ENCODE measurements at regions not wholly inside any gene's neighbourhood (a gene's known extent, or its start where the extent isn't known, plus 50 kb on each side); places are given as distances from the start of the nearest gene placed in this dataset.

- 0 out of 2 replicates have a peak, but pooled peaks cover 3% of the 10 kb centered on the region for H3K4me1 ChIP-seq (ENCODE audit: control insufficient read depth, insufficient read depth, low read length)
- no peak overlapping the region for H3K27ac ChIP-seq (ENCODE audit: low read depth, low read length)
- H3K27me3 ChIP-seq (ENCODE audit: control insufficient read depth, insufficient read depth, low read length), result no peaks in the 10 kb centered on the region
- H3K36me3 ChIP-seq (ENCODE audit: control insufficient read depth, insufficient read depth, low read length), result 0 out of 2 replicates have a peak, but pooled peaks cover 3% of the 10 kb centered on the region
- no peak overlapping the region for H3K9ac ChIP-seq (ENCODE audit: low read depth, low read length)
- 0 out of 2 replicates have a peak, but pooled peaks cover 6% of the 10 kb centered on the region for H3K9me3 ChIP-seq (ENCODE audit: control insufficient read depth, insufficient read depth, low read length)
- H3K4me3 ChIP-seq (ENCODE audit: low read depth, low read length), result no peak overlapping the region
Observed at GRCh38 chr7:130974794-130975193, 240.8 kb upstream of the KLF14 start.

- Histone ChIP-seq H3K9ac (ENCODE audit: low read depth, low read length) (no peak overlapping the region), H3K36me3 (ENCODE audit: control insufficient read depth, insufficient read depth, low read length) (0 out of 2 replicates have a peak, but pooled peaks cover 3% of the 10 kb centered on the region), H3K4me1 (ENCODE audit: control insufficient read depth, insufficient read depth, low read length) (0 out of 2 replicates have a peak, but pooled peaks cover 3% of the 10 kb centered on the region), H3K4me3 (ENCODE audit: low read depth, low read length) (no peak overlapping the region), H3K27ac (ENCODE audit: low read depth, low read length) (no peak overlapping the region), H3K9me3 (ENCODE audit: control insufficient read depth, insufficient read depth, low read length) (0 out of 2 replicates have a peak, but pooled peaks cover 6% of the 10 kb centered on the region), H3K27me3 (ENCODE audit: control insufficient read depth, insufficient read depth, low read length) (no peaks in the 10 kb centered on the region)
Observed at GRCh38 chr7:130975731-130976130, 241.7 kb upstream of the KLF14 start.

- no peak overlapping the region for H3K27ac ChIP-seq (ENCODE audit: low read depth, low read length)
- H3K9me3 ChIP-seq (ENCODE audit: control insufficient read depth, insufficient read depth, low read length), result no peaks in the 10 kb centered on the region
- no peaks in the 10 kb centered on the region for H3K27me3 ChIP-seq (ENCODE audit: control insufficient read depth, insufficient read depth, low read length)
- peaks cover 7% of the 10 kb centered on the region; the same call in 1 of the 2 replicates for H3K4me1 ChIP-seq (ENCODE audit: control insufficient read depth, insufficient read depth, low read length)
- no peak overlapping the region for H3K4me3 ChIP-seq (ENCODE audit: low read depth, low read length)
- H3K36me3 ChIP-seq (ENCODE audit: control insufficient read depth, insufficient read depth, low read length), result 0 out of 2 replicates have a peak, but pooled peaks cover 3% of the 10 kb centered on the region
- no peak overlapping the region for H3K9ac ChIP-seq (ENCODE audit: low read depth, low read length)
Observed at GRCh38 chr7:130982160-130982638, 248.2 kb upstream of the KLF14 start.

DNA sequence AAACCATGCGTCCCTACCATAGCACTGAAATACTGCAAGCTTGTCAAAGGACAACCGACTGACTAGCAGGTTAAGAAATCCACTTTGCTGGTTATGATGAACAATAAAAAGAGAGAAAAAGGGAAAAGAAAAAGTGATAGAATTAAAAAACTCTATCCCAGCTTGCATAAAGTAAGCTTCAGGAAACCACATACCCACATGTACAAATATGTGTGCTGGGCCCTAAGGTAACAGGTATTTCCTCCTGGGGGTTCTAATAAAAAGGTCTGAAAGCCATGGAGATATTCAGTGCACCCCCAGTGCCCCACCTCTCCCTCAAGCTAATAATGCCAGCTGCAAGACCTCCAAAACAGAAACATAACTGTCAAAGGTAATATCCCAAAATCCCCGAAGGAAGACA, 248.6 kb upstream of the KLF14 start:
- Histone ChIP-seq H3K9ac (ENCODE audit: low read depth, low read length) (no peak overlapping the region), H3K27ac (ENCODE audit: low read depth, low read length) (no peak overlapping the region), H3K36me3 (ENCODE audit: control insufficient read depth, insufficient read depth, low read length) (0 out of 2 replicates have a peak, but pooled peaks cover 3% of the 10 kb centered on the region)

GRCh38 chr7:130985361-130985760, 251.4 kb upstream of the KLF14 start:
- Histone ChIP-seq H3K27me3 (ENCODE audit: control insufficient read depth, insufficient read depth, low read length) (no peaks in the 10 kb centered on the region), H3K4me1 (ENCODE audit: control insufficient read depth, insufficient read depth, low read length) (peaks cover 4% of the 10 kb centered on the region; the same call in 1 of the 2 replicates), H3K9ac (ENCODE audit: low read depth, low read length) (no peak overlapping the region), H3K9me3 (ENCODE audit: control insufficient read depth, insufficient read depth, low read length) (no peaks in the 10 kb centered on the region), H3K27ac (ENCODE audit: low read depth, low read length) (no peak overlapping the region), H3K36me3 (ENCODE audit: control insufficient read depth, insufficient read depth, low read length) (0 out of 2 replicates have a peak, but pooled peaks cover 3% of the 10 kb centered on the region), H3K4me3 (ENCODE audit: low read depth, low read length) (no peak overlapping the region)

More for the DNA sequence above, 248.6 kb upstream of the KLF14 start:
- no peak overlapping the region for H3K4me3 ChIP-seq (ENCODE audit: low read depth, low read length)
- H3K27me3 ChIP-seq (ENCODE audit: control insufficient read depth, insufficient read depth, low read length), result no peaks in the 10 kb centered on the region
- peaks cover 7% of the 10 kb centered on the region; the same call in 1 of the 2 replicates for H3K4me1 ChIP-seq (ENCODE audit: control insufficient read depth, insufficient read depth, low read length)
- no peaks in the 10 kb centered on the region for H3K9me3 ChIP-seq (ENCODE audit: control insufficient read depth, insufficient read depth, low read length)

DNA sequence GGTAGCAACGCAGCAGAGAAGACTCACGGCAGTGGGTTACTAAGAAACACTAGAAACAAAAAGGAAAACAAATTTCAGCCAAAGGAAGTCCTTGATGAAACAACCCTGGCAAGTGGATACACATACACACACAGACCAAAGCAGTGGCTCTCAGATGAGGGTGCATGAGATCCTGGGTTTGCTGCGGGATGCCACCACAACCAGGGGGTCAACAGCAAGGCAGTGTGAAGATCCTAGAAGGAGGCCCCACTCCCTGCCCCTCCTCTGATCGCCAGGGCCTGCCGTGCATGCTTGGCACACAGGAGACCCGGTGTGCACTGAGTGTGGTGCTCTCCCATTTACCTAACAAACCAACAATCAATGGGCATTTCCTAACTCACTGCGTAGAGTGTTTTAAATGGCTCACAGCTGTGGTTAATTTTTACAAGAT, 252.3 kb upstream of the KLF14 start:
- Histone ChIP-seq H3K36me3 (ENCODE audit: control insufficient read depth, insufficient read depth, low read length) (0 out of 2 replicates have a peak, but pooled peaks cover 3% of the 10 kb centered on the region), H3K27me3 (ENCODE audit: control insufficient read depth, insufficient read depth, low read length) (no peaks in the 10 kb centered on the region), H3K4me1 (ENCODE audit: control insufficient read depth, insufficient read depth, low read length) (peaks cover 4% of the 10 kb centered on the region; the same call in 1 of the 2 replicates)

GRCh38 chr7:130987092-130987491, 253.1 kb upstream of the KLF14 start:
- Histone ChIP-seq H3K27ac (ENCODE audit: low read depth, low read length) (no peak overlapping the region), H3K36me3 (ENCODE audit: control insufficient read depth, insufficient read depth, low read length) (0 out of 2 replicates have a peak, but pooled peaks cover 3% of the 10 kb centered on the region), H3K9ac (ENCODE audit: low read depth, low read length) (no peak overlapping the region), H3K9me3 (ENCODE audit: control insufficient read depth, insufficient read depth, low read length) (no peaks in the 10 kb centered on the region), H3K4me1 (ENCODE audit: control insufficient read depth, insufficient read depth, low read length) (peaks cover 4% of the 10 kb centered on the region; the same call in 1 of the 2 replicates), H3K27me3 (ENCODE audit: control insufficient read depth, insufficient read depth, low read length) (no peaks in the 10 kb centered on the region), H3K4me3 (ENCODE audit: low read depth, low read length) (no peak overlapping the region)

More for the DNA sequence above, 252.3 kb upstream of the KLF14 start:
- Histone ChIP-seq H3K9me3 (ENCODE audit: control insufficient read depth, insufficient read depth, low read length) (no peaks in the 10 kb centered on the region), H3K27ac (ENCODE audit: low read depth, low read length) (no peak overlapping the region), H3K4me3 (ENCODE audit: low read depth, low read length) (no peak overlapping the region), H3K9ac (ENCODE audit: low read depth, low read length) (no peak overlapping the region)

- Histone ChIP-seq H3K9ac (ENCODE audit: low read depth, low read length) (no peak overlapping the region), H3K4me1 (ENCODE audit: control insufficient read depth, insufficient read depth, low read length) (no peaks in the 10 kb centered on the region), H3K4me3 (ENCODE audit: low read depth, low read length) (no peak overlapping the region), H3K9me3 (ENCODE audit: control insufficient read depth, insufficient read depth, low read length) (no peaks in the 10 kb centered on the region), H3K27ac (ENCODE audit: low read depth, low read length) (no peak overlapping the region), H3K27me3 (ENCODE audit: control insufficient read depth, insufficient read depth, low read length) (no peaks in the 10 kb centered on the region), H3K36me3 (ENCODE audit: control insufficient read depth, insufficient read depth, low read length) (0 out of 2 replicates have a peak, but pooled peaks cover 3% of the 10 kb centered on the region)
Observed at GRCh38 chr7:130988443-130988842, 254.4 kb upstream of the KLF14 start.

DNA sequence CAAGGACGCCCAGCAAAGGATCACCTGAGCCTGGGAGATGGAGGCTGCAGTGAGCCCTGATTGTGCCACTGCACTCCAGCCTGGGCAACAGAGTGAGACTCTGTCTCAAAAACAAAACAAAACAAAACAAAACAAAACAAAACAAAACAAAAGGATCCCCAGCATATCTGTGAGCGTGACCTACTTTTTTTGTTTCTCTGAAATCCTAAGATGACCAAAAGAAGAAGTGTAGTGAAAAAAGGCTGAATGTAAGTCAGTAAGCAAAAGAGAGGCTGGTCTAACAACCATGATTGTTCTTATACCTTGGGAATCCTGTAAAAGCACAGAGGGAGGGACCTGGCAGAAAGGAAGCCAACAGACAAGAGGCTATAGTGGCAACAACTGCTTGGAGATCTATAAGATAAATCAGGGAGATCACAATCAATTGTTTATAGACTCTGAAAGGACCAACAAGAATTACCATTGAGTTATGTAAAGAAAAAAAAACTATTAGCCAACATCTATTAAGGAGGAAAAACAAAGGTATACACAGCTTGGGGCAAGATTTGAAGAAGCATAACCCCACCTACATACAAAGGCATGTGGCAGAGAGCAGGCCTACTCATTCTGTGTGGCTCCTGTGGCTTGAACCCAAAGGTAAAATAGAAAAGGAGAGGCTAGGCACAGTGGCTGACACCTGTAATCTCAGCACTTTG, 255.2 kb upstream of the KLF14 start:
- no peaks in the 10 kb centered on the region for H3K4me1 ChIP-seq (ENCODE audit: control insufficient read depth, insufficient read depth, low read length)

DNA sequence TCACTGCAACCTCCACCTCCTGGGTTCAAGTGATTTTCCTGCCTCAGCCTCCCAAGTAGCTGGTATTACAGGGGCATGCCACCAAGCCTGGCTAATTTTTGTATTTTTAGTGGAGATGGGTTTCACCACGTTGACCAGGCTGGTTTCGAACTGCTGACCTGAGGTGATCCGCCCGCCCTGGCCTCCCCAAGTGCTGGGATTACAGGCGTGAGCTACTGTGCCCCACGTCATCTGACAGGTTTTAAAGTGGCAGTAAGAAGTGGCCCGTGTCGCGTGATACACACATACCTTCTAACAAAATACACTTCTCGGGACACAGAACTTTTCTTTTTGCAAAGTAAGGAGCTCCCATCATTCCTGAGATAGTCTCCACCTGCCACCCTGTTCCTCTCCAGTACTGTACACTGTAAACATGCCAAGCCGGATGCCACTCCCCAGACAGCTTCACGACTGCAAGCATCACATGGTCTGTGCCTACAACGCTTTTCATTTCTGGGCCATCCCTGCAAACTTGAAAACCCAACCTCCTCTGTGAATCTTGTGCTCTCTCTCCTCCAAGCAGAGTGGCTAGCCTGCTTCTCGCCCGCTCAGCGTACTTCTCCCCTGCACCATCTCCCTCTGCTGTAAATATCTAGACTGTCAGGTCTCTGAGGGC, 256.3 kb upstream of the KLF14 start:
- Histone ChIP-seq H3K4me3 (ENCODE audit: low read depth, low read length) (no peak overlapping the region), H3K9me3 (ENCODE audit: control insufficient read depth, insufficient read depth, low read length) (no peaks in the 10 kb centered on the region), H3K27ac (ENCODE audit: low read depth, low read length) (no peak overlapping the region), H3K9ac (ENCODE audit: low read depth, low read length) (no peak overlapping the region), H3K4me1 (ENCODE audit: control insufficient read depth, insufficient read depth, low read length) (no peaks in the 10 kb centered on the region), H3K36me3 (ENCODE audit: control insufficient read depth, insufficient read depth, low read length) (no peaks in the 10 kb centered on the region), H3K27me3 (ENCODE audit: control insufficient read depth, insufficient read depth, low read length) (no peaks in the 10 kb centered on the region)

More for the DNA sequence above, 255.2 kb upstream of the KLF14 start:
- Histone ChIP-seq H3K36me3 (ENCODE audit: control insufficient read depth, insufficient read depth, low read length) (no peaks in the 10 kb centered on the region), H3K9me3 (ENCODE audit: control insufficient read depth, insufficient read depth, low read length) (no peaks in the 10 kb centered on the region), H3K27me3 (ENCODE audit: control insufficient read depth, insufficient read depth, low read length) (no peaks in the 10 kb centered on the region), H3K9ac (ENCODE audit: low read depth, low read length) (no peak overlapping the region), H3K27ac (ENCODE audit: low read depth, low read length) (no peak overlapping the region), H3K4me3 (ENCODE audit: low read depth, low read length) (no peak overlapping the region)
